ENCODE measurements at regions not wholly inside any gene's neighbourhood (a gene's known extent, or its start where the extent isn't known, plus 50 kb on each side); places are given as distances from the start of the nearest gene placed in this dataset.

DNA sequence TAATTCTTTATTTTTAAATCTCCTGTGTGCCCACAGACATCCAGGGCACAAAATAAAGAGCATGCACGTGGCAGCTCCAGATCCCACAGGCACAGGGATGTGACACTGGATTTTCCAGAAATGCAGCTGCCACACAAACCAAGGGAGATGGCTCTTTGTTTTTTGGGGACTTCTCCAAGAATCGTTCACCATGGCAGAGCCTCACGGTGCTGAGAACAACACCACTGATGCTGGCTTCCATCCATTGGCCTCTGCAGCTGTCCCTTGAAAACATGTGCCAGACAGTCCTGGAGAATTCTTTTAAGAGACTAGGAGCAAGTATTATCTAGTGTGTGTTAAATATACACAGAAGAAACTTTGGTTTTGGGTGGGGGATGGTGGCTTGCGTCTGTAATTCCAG, 73.2 kb upstream of the SLC22A11 start:
- intact Hi-C loops (cut with micrococcal nuclease), result no loop called here
- 9% methylated on average over 4 of the region's 4 CpGs for WGBS (ENCODE audit: insufficient coverage, low coverage, missing lambda C conversion rate)
- Histone ChIP-seq H3K27me3 (ENCODE audit: control insufficient read depth in 2 of 2, insufficient read depth in 2 of 2, low read length in 2 of 2) (peaks cover 13 to 42% of the 10 kb centered on the region in 2 experiments; a peak in 4 of 5 replicates), H3K4me2 (ENCODE audit: insufficient read depth, low read length) (no peak overlapping the region), H3K27ac (ENCODE audit: extremely low read depth, low read depth, low read length) (no peak overlapping the region), H3K9ac (ENCODE audit: insufficient read depth in 1 of 2, low read depth in 2 of 2, low read length in 2 of 2) (no peak overlapping the region), H2AFZ (ENCODE audit: low read depth, low read length) (no peak overlapping the region), H3K36me3 (ENCODE audit: control insufficient read depth, insufficient read depth, low read length) (no peaks in the 10 kb centered on the region), H3K4me3 (no peak overlapping the region), H3K79me2 (ENCODE audit: control insufficient read depth, insufficient read depth, low read length) (no peaks in the 10 kb centered on the region), H3K9me3 (replicated peaks; ENCODE audit: control insufficient read depth, insufficient read depth, low read depth, low read length) (no peaks in the 10 kb centered on the region), H3K4me1 (replicated peaks in 1 of 2; ENCODE audit: control insufficient read depth in 2 of 2, insufficient read depth in 2 of 2, low read length in 2 of 2) (peaks cover 0 to 9% of the 10 kb centered on the region in 2 experiments; a peak in 4 of 5 replicates), H3K9me1 (ENCODE audit: control insufficient read depth, insufficient read depth, low read length) (no peaks in the 10 kb centered on the region), H4K20me1 (replicated peaks; ENCODE audit: control insufficient read depth, insufficient read depth, low read length) (no peaks in the 10 kb centered on the region)
- ChIA-PET CTCF (ENCODE audit: low intra/inter-chr PET ratio) (no interaction called here), POLR2A (interaction anchor here (0.7 kb wide), 1 partner anchor 33 kb away, joined by 3 read pairs; no protein-coding TSS in a partner anchor)
- DNase-seq (ENCODE audit: extremely low read depth in 1 of 4, low spot score in 3 of 4) (no peak), FAIRE-seq (no peak), ATAC-seq (no peak)
- no TSS peak for BruUV-seq (replicated peaks)
- in situ Hi-C loops (cut with MboI), result no loop called here
- TF ChIP-seq, protein P1, sequence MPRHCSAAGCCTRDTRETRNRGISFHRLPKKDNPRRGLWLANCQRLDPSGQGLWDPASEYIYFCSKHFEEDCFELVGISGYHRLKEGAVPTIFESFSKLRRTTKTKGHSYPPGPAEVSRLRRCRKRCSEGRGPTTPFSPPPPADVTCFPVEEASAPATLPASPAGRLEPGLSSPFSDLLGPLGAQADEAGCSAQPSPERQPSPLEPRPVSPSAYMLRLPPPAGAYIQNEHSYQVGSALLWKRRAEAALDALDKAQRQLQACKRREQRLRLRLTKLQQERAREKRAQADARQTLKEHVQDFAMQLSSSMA (CRISPR knock-in tag; IDR thresholded peaks at IDR 0.05), result no peak
- TF ChIP-seq MCM2 (IDR thresholded peaks at IDR 0.05; ENCODE audit: low read depth), result no peak
- no peak for TF ChIP-seq ZNF76 (CRISPR knock-in tag; IDR thresholded peaks at IDR 0.05; ENCODE audit: borderline replicate concordance)
- TF ChIP-seq, protein P2, sequence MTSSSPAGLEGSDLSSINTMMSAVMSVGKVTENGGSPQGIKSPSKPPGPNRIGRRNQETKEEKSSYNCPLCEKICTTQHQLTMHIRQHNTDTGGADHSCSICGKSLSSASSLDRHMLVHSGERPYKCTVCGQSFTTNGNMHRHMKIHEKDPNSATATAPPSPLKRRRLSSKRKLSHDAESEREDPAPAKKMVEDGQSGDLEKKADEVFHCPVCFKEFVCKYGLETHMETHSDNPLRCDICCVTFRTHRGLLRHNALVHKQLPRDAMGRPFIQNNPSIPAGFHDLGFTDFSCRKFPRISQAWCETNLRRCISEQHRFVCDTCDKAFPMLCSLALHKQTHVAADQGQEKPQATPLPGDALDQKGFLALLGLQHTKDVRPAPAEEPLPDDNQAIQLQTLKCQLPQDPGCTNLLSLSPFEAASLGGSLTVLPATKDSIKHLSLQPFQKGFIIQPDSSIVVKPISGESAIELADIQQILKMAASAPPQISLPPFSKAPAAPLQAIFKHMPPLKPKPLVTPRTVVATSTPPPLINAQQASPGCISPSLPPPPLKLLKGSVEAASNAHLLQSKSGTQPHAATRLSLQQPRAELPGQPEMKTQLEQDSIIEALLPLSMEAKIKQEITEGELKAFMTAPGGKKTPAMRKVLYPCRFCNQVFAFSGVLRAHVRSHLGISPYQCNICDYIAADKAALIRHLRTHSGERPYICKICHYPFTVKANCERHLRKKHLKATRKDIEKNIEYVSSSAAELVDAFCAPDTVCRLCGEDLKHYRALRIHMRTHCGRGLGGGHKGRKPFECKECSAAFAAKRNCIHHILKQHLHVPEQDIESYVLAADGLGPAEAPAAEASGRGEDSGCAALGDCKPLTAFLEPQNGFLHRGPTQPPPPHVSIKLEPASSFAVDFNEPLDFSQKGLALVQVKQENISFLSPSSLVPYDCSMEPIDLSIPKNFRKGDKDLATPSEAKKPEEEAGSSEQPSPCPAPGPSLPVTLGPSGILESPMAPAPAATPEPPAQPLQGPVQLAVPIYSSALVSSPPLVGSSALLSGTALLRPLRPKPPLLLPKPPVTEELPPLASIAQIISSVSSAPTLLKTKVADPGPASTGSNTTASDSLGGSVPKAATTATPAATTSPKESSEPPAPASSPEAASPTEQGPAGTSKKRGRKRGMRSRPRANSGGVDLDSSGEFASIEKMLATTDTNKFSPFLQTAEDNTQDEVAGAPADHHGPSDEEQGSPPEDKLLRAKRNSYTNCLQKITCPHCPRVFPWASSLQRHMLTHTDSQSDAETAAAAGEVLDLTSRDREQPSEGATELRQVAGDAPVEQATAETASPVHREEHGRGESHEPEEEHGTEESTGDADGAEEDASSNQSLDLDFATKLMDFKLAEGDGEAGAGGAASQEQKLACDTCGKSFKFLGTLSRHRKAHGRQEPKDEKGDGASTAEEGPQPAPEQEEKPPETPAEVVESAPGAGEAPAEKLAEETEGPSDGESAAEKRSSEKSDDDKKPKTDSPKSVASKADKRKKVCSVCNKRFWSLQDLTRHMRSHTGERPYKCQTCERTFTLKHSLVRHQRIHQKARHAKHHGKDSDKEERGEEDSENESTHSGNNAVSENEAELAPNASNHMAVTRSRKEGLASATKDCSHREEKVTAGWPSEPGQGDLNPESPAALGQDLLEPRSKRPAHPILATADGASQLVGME (CRISPR knock-in tag; IDR thresholded peaks at IDR 0.05), result no peak
- TF ChIP-seq ZNF347 (CRISPR knock-in tag; IDR thresholded peaks at IDR 0.05; ENCODE audit: low read depth), result no peak
- no peak for TF ChIP-seq LEF1 (IDR thresholded peaks at IDR 0.05)

Data from K562 (cell line).